Neural cell (in vitro differentiated cells): ENCODE measurements at regions not wholly inside any gene's neighbourhood (a gene's known extent, or its start where the extent isn't known, plus 50 kb on each side); places are given as distances from the start of the nearest gene placed in this dataset.

Experiments used
- H2AFZ ChIP-seq: fragments of 200-600, 300-800 bp; sonication (generic), shearing (Covaris generic); 2 replicates; pipeline ENCODE4 v1.6.0; 2014; ENCODE audit warnings: low read depth, mild to moderate bottlenecking, antibody characterized with exemption, low read length, moderate library complexity
- H3F3A ChIP-seq: fragments of 200-600 bp; shearing (Covaris generic); 2 replicates; pipeline ENCODE4 v1.6.1; 2016; ENCODE audit warnings: mild to moderate bottlenecking, moderate library complexity, mixed read lengths, antibody characterized with exemption, low read length; ENCODE audit not compliant: insufficient read depth, poor library complexity, severe bottlenecking
- H3K27ac ChIP-seq: fragments of 200-600, 300-800 bp; sonication (generic), shearing (Covaris generic); 2 replicates; pipeline ENCODE4 v1.5.1; 2014; ENCODE audit warnings: mild to moderate bottlenecking, low read length, moderate library complexity
- H3K27me3 ChIP-seq: fragments of 300-800, 200-600 bp; sonication (generic), shearing (Covaris generic); 2 replicates; pipeline ENCODE4 v1.6.0; 2014; ENCODE audit warnings: mild to moderate bottlenecking, low read depth, low read length, moderate library complexity; ENCODE audit not compliant: insufficient read depth
- H3K36me3 ChIP-seq: fragments of 300-800, 200-600 bp; sonication (generic), shearing (Covaris generic); 2 replicates; pipeline ENCODE4 v1.5.1; 2014; ENCODE audit warnings: mild to moderate bottlenecking, antibody characterized with exemption, low read length, moderate library complexity; ENCODE audit not compliant: insufficient read depth
- H3K4me2 ChIP-seq: fragments of 300-800, 200-600 bp; sonication (generic), shearing (Covaris generic); 2 replicates; pipeline ENCODE4 v1.6.0; 2014; ENCODE audit warnings: mild to moderate bottlenecking, low read length
- H3K4me3 ChIP-seq: fragments of 300-800, 200-600 bp; sonication (generic), shearing (Covaris generic); 2 replicates; pipeline ENCODE4 v1.5.1; 2014; ENCODE audit warnings: mild to moderate bottlenecking, low read length, moderate library complexity
- H3K79me2 ChIP-seq: fragments of 200-600 bp; shearing (Covaris generic); replicated peaks from 2 replicates; pipeline ENCODE4 v1.6.0; 2014; ENCODE audit warnings: mild to moderate bottlenecking, low read length, moderate library complexity; ENCODE audit not compliant: insufficient read depth
- H3K9ac ChIP-seq: fragments of 300-800, 200-600 bp; sonication (generic), shearing (Covaris generic); 2 replicates; pipeline ENCODE4 v1.6.1; 2016; ENCODE audit warnings: mild to moderate bottlenecking, low read length, mixed read lengths
- H3K9me2 ChIP-seq: fragments of 200-600 bp; shearing (Covaris generic); 2 replicates; pipeline ENCODE4 v1.6.1; 2016; ENCODE audit warnings: mild to moderate bottlenecking, low read length, mixed read lengths; ENCODE audit not compliant: insufficient read depth
- H3K9me3 ChIP-seq: fragments of 200-600, 300-800 bp; sonication (generic), shearing (Covaris generic); 2 replicates; pipeline ENCODE4 v1.6.1; 2016; ENCODE audit warnings: mild to moderate bottlenecking, mixed run types, low read length, moderate library complexity, mixed read lengths
- H4K20me1 ChIP-seq: fragments of 200-600 bp; shearing (Covaris generic); 2 replicates; pipeline ENCODE4 v1.6.1; 2016; ENCODE audit warnings: mild to moderate bottlenecking, mixed run types; ENCODE audit not compliant: insufficient read depth
- CTCF ChIP-seq: fragments of 450-650 bp; IDR thresholded peaks from 2 replicates; pipeline ENCODE4 v1.5.1; 2014; ENCODE audit warnings: antibody characterized with exemption, mild to moderate bottlenecking, moderate library complexity; ENCODE audit not compliant: poor library complexity, severe bottlenecking
- EP300 ChIP-seq: fragments of 450-650 bp; conservative IDR thresholded peaks from 2 replicates; pipeline ENCODE4 v1.6.1; 2014; ENCODE audit warnings: antibody characterized with exemption, mild to moderate bottlenecking, moderate library complexity; ENCODE audit not compliant: poor library complexity, severe bottlenecking
- EZH2 ChIP-seq: fragments of 200-600, 300-800 bp; shearing (Covaris generic), sonication (generic); IDR thresholded peaks from 2 replicates; pipeline ENCODE4 v1.6.1; 2014; ENCODE audit warnings: antibody characterized with exemption, low read length, borderline replicate concordance, mild to moderate bottlenecking; ENCODE audit not compliant: insufficient read depth, poor library complexity, severe bottlenecking
- MXI1 ChIP-seq: fragments of 450-650 bp; conservative IDR thresholded peaks from 2 replicates; pipeline ENCODE4 v1.6.1; 2014; ENCODE audit warnings: antibody characterized with exemption, mild to moderate bottlenecking; ENCODE audit not compliant: poor library complexity, severe bottlenecking
- POLR2AphosphoS5 ChIP-seq: IDR thresholded peaks from 2 replicates; pipeline ENCODE4 v1.6.1; 2012
- RAD21 ChIP-seq: fragments of 450-650 bp; conservative IDR thresholded peaks from 2 replicates; pipeline ENCODE4 v1.6.1; 2014; ENCODE audit warnings: antibody characterized with exemption, mild to moderate bottlenecking, moderate library complexity
- REST ChIP-seq: IDR thresholded peaks from 2 replicates; pipeline ENCODE4 v1.6.1; 2012; ENCODE audit warnings: borderline replicate concordance
- SMC3 ChIP-seq: fragments of 450-650 bp; conservative IDR thresholded peaks from 2 replicates; pipeline ENCODE4 v1.6.1; 2014; ENCODE audit warnings: antibody characterized with exemption, mild to moderate bottlenecking, moderate library complexity; ENCODE audit not compliant: poor library complexity
- TAF1 ChIP-seq: IDR thresholded peaks from 2 replicates; pipeline ENCODE4 v1.6.1; 2012; ENCODE audit warnings: low read depth

GRCh38 chr12:91732086-91732485 is 413.6 kb downstream of the BTG1 start:
- no peaks in the 10 kb centered on the region for H3K27me3 ChIP-seq
- H3F3A ChIP-seq = no peaks in the 10 kb centered on the region
- no peaks in the 10 kb centered on the region for H3K9me2 ChIP-seq
- no peak for TF ChIP-seq REST
- TF ChIP-seq EZH2 = no peak
- TF ChIP-seq MXI1 = no peak
- no peak for TF ChIP-seq RAD21
- TF ChIP-seq TAF1 = no peak
- TF ChIP-seq SMC3 = no peak
- TF ChIP-seq CTCF = no peak
- no peak for TF ChIP-seq EP300
- no peak for TF ChIP-seq POLR2AphosphoS5
- H3K4me3 ChIP-seq = no peak overlapping the region
- no peaks in the 10 kb centered on the region for H3K36me3 ChIP-seq
- no peak overlapping the region for H3K27ac ChIP-seq
- H3K9me3 ChIP-seq = no peaks in the 10 kb centered on the region
- H4K20me1 ChIP-seq = no peaks in the 10 kb centered on the region
- H3K79me2 ChIP-seq = no peaks in the 10 kb centered on the region
- H3K4me2 ChIP-seq = no peak overlapping the region
- no peak overlapping the region for H3K9ac ChIP-seq
- no peak overlapping the region for H2AFZ ChIP-seq

- Histone ChIP-seq H3F3A (no peaks in the 10 kb centered on the region), H3K27ac (no peak overlapping the region), H3K36me3 (no peaks in the 10 kb centered on the region), H4K20me1 (no peaks in the 10 kb centered on the region), H3K9me3 (no peaks in the 10 kb centered on the region), H3K9ac (no peak overlapping the region), H3K27me3 (no peaks in the 10 kb centered on the region), H3K9me2 (no peaks in the 10 kb centered on the region), H3K4me3 (no peak overlapping the region), H2AFZ (no peak overlapping the region), H3K79me2 (no peaks in the 10 kb centered on the region), H3K4me2 (no peak overlapping the region)
- TF ChIP-seq CTCF = no peak
- TF ChIP-seq POLR2AphosphoS5 = no peak
- TF ChIP-seq EZH2 = no peak
- no peak for TF ChIP-seq RAD21
- no peak for TF ChIP-seq REST
- no peak for TF ChIP-seq TAF1
- no peak for TF ChIP-seq EP300
- TF ChIP-seq MXI1 = no peak
- TF ChIP-seq SMC3 = no peak
Observed at GRCh38 chr12:91729543-91729942, 416.1 kb downstream of the BTG1 start.
